ENCODE measurements at regions not wholly inside any gene's neighbourhood (a gene's known extent, or its start where the extent isn't known, plus 50 kb on each side); places are given as distances from the start of the nearest gene placed in this dataset.

DNA sequence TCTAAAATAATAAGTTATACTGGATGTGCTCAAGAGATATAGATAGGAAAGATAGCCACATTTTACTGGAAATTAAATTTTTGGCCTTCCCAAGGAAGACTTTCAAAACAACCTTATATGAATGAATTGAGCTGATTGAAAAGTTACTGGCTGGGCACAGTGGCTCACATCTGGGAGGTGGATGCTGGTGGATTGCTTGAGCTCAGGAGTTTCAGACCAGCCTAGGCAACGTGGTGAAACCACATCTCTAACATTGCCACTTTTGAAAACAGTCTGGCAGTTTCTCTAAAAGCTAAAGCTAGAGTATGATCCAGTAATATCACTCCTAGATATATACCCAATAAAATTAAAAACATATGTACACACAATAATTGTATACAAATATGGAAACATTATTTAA is 231.4 kb upstream of the POU1F1 start:
- Histone ChIP-seq H3K9ac (ENCODE audit: low read depth, low read length) (no peak overlapping the region), H4K5ac (ENCODE audit: low read depth, low read length) (no peak overlapping the region), H2BK5ac (ENCODE audit: low read depth, low read length, poor library complexity, severe bottlenecking) (no peak overlapping the region), H2AFZ (replicated peaks; ENCODE audit: low read length, poor library complexity) (no peak overlapping the region), H4K91ac (ENCODE audit: insufficient read depth, low read depth, low read length) (no peak overlapping the region), H3K36me3 (ENCODE audit: control insufficient read depth, insufficient read depth, low read length) (no peaks in the 10 kb centered on the region), H2BK20ac (ENCODE audit: low read depth, low read length) (no peak overlapping the region), H3K56ac (ENCODE audit: extremely low read depth, insufficient read depth, low read length) (no peak overlapping the region), H4K8ac (ENCODE audit: low read depth in 2 of 2, low read length in 2 of 2) (no peak overlapping the region), H2BK15ac (ENCODE audit: low read depth, low read length) (no peak overlapping the region), H3K9me1 (ENCODE audit: insufficient read depth, low read length) (no peaks in the 10 kb centered on the region), H3K9me3 (ENCODE audit: control insufficient read depth, insufficient read depth, low read length) (0 out of 2 replicates have a peak, but pooled peaks cover 2% of the 10 kb centered on the region), H3K27me3 (ENCODE audit: control insufficient read depth, insufficient read depth, low read length) (no peaks in the 10 kb centered on the region), H3K4me3 (ENCODE audit: insufficient read depth, low read depth, low read length) (no peak overlapping the region), H3K4me1 (ENCODE audit: control insufficient read depth, insufficient read depth, low read length) (no peaks in the 10 kb centered on the region), H2AK9ac (replicated peaks; ENCODE audit: low read depth, low read length, poor library complexity) (no peak overlapping the region), H3K18ac (ENCODE audit: low read depth, low read length) (no peak overlapping the region), H3K4ac (ENCODE audit: low read depth, low read length) (no peak overlapping the region), H3K23ac (ENCODE audit: low read depth, low read length) (no peak overlapping the region), H4K20me1 (ENCODE audit: insufficient read depth, low read length) (no peaks in the 10 kb centered on the region), H2AK5ac (ENCODE audit: low read depth, low read length) (no peak overlapping the region), H3K79me1 (ENCODE audit: low read depth in 1 of 2, low read length in 2 of 2) (no peaks in the 10 kb centered on the region), H2BK120ac (ENCODE audit: low read depth, low read length) (no peak overlapping the region), H3K14ac (replicated peaks; ENCODE audit: low read depth, low read length) (no peak overlapping the region), H3K27ac (ENCODE audit: insufficient read depth, low read length) (no peak overlapping the region), H3K4me2 (ENCODE audit: low read depth, low read length) (no peak overlapping the region)
- in situ Hi-C loops (cut with MboI; ENCODE audit: low sequenced_read_pairs) (no loop called here), dilution Hi-C loops (cut with HindIII; ENCODE audit: low sequenced_read_pairs, unreplicated experiment) (no loop called here), intact Hi-C loops (cut with micrococcal nuclease) (loop anchor here (10.0 kb wide), 1 partner anchor 213 kb away; no protein-coding TSS in a partner anchor)
- CTCF ChIA-PET, result no interaction called here
- WGBS, 2 experiments (ENCODE audit: extremely low coverage in 2 of 2, insufficient read length in 1 of 2), result no CpG with 5 or more reads among the region's 1 CpG
- DNase-seq, result no peak
- BruUV-seq (replicated peaks), result no TSS peak
- POLR2A ChIA-PET (ENCODE audit: unreplicated experiment), result no interaction called here
- no peak for ATAC-seq (ENCODE audit: low read depth)
- TF ChIP-seq, protein P1, sequence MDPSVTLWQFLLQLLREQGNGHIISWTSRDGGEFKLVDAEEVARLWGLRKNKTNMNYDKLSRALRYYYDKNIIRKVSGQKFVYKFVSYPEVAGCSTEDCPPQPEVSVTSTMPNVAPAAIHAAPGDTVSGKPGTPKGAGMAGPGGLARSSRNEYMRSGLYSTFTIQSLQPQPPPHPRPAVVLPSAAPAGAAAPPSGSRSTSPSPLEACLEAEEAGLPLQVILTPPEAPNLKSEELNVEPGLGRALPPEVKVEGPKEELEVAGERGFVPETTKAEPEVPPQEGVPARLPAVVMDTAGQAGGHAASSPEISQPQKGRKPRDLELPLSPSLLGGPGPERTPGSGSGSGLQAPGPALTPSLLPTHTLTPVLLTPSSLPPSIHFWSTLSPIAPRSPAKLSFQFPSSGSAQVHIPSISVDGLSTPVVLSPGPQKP (IDR thresholded peaks at IDR 0.05; ENCODE audit: borderline replicate concordance, low read depth, low read length), result no peak
- TF ChIP-seq, protein P2, sequence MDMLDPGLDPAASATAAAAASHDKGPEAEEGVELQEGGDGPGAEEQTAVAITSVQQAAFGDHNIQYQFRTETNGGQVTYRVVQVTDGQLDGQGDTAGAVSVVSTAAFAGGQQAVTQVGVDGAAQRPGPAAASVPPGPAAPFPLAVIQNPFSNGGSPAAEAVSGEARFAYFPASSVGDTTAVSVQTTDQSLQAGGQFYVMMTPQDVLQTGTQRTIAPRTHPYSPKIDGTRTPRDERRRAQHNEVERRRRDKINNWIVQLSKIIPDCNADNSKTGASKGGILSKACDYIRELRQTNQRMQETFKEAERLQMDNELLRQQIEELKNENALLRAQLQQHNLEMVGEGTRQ (IDR thresholded peaks at IDR 0.05; ENCODE audit: low read depth, low read length), result no peak
- TF ChIP-seq FOS (IDR thresholded peaks at IDR 0.05; ENCODE audit: low read depth, low read length), result no peak
- TF ChIP-seq MAZ (IDR thresholded peaks at IDR 0.05; ENCODE audit: borderline replicate concordance, low read depth, low read length), result no peak

Data from IMR-90 (cell line).